Gastrocnemius medialis (tissue), 4 donors: ENCODE measurements at regions not wholly inside any gene's neighbourhood (a gene's known extent, or its start where the extent isn't known, plus 50 kb on each side); places are given as distances from the start of the nearest gene placed in this dataset.

Experiments used
- ATAC-seq, 2 donors: fragments of 150-250 bp; one replicate each; pipeline ENCODE4 v1.9.1; 2016
- DNase-seq, 2 donors: peaks; one replicate each; pipeline ENCODE4 v3.0.0-alpha.2; 2019
- H3K27ac ChIP-seq, 4 donors: fragments of 200-600 bp; sonication (generic); 1 replicate in 1 of 4; 2 replicates in 3 of 4; pipeline ENCODE4 v1.5.1; 2016 to 2018; ENCODE audit warnings: mild to moderate bottlenecking in 2 of 4, moderate library complexity in 1 of 4
- H3K27me3 ChIP-seq, 3 donors: fragments of 200-600 bp; sonication (generic) in 2 of 3; 1 replicate in 1 of 3; 2 replicates in 2 of 3; pipeline versions ENCODE4 v1.5.1 to v1.6.0; 2016 to 2019; ENCODE audit warnings: mild to moderate bottlenecking in 1 of 3, moderate library complexity in 1 of 3
- H3K36me3 ChIP-seq, 2 donors: fragments of 200-600 bp; sonication (generic) in 1 of 2; one replicate each; pipeline ENCODE4 v1.5.1; 2017 to 2018
- H3K4me1 ChIP-seq, 2 donors: fragments of 200-600 bp; sonication (generic) in 1 of 2; one replicate each; pipeline ENCODE4 v1.5.1; 2016 to 2017; ENCODE audit warnings: mild to moderate bottlenecking in 2 of 2
- H3K4me3 ChIP-seq, 4 donors: fragments of 200-600 bp; sonication (generic) in 3 of 4; 1 replicate in 1 of 4; 2 replicates in 3 of 4; pipeline ENCODE4 v1.5.1; 2016 to 2019; ENCODE audit warnings: mild to moderate bottlenecking in 2 of 4
- H3K9me3 ChIP-seq, 3 donors: fragments of 200-600 bp; sonication (generic) in 2 of 3; 1 replicate in 1 of 3; 2 replicates in 2 of 3; pipeline ENCODE4 v1.5.1; 2016 to 2019
- CTCF ChIP-seq, 5 experiments: fragments of 450-650 bp in 3 of 5; fragments of 200-600 bp in 2 of 5; sonication (generic) in 2 of 5; IDR thresholded peaks in 4 of 5; conservative IDR thresholded peaks in 1 of 5; 1 replicate in 4 of 5; 2 replicates in 1 of 5; pipeline ENCODE4 v1.5.1; 2016 to 2019; ENCODE audit warnings: antibody characterized with exemption in 5 of 5, mild to moderate bottlenecking in 3 of 5, moderate library complexity in 3 of 5
- POLR2A ChIP-seq, 2 donors: fragments of 450-650 bp; IDR thresholded peaks; one replicate each; pipeline ENCODE4 v1.6.1; 2017; ENCODE audit warnings: antibody characterized with exemption in 2 of 2, mild to moderate bottlenecking in 2 of 2, moderate library complexity in 2 of 2
- in situ Hi-C, 4 donors: fragments of 200-750 bp; cut with MboI; loops; one replicate each; pipeline versions ENCODE4 v1.15.0 to v1.8.0; 2017; ENCODE audit warnings: low sequenced_read_pairs in 4 of 4
- intact Hi-C: fragments of 100-400 bp; cut with DNase I; formaldehyde crosslinking; loops from one replicate; pipeline ENCODE4 v1.15.1; 2023; ENCODE audit warnings: low total_unique reads

GRCh38 chrY:15478348-15478963 lies 954.1 kb downstream of the NLGN4Y start:
- H3K4me1 ChIP-seq: no peaks in the 10 kb centered on the region
- no peak for TF ChIP-seq CTCF (IDR thresholded peaks at IDR 0.05 in 4 of 5, conservative IDR thresholded peaks at IDR 0.05 in 1 of 5)
- no peak for TF ChIP-seq POLR2A (IDR thresholded peaks at IDR 0.05)
- no peaks in the 10 kb centered on the region for H3K9me3 ChIP-seq
- no peaks in the 10 kb centered on the region for H3K36me3 ChIP-seq
- no peaks in the 10 kb centered on the region for H3K27me3 ChIP-seq
- no peak overlapping the region for H3K4me3 ChIP-seq
- DNase-seq: no peak
- in situ Hi-C loops (no loop called here), intact Hi-C loops (no loop called here)
- ATAC-seq: no peak
- no peak overlapping the region for H3K27ac ChIP-seq

GRCh38 chrY:15500536-15500935 lies 976.2 kb downstream of the NLGN4Y start:
- Histone ChIP-seq H3K4me1 (no peaks in the 10 kb centered on the region), H3K9me3 (no peaks in the 10 kb centered on the region), H3K27me3 (no peaks in the 10 kb centered on the region), H3K4me3 (no peak overlapping the region), H3K36me3 (no peaks in the 10 kb centered on the region), H3K27ac (no peak overlapping the region)
- TF ChIP-seq CTCF (IDR thresholded peaks at IDR 0.05 in 4 of 5, conservative IDR thresholded peaks at IDR 0.05 in 1 of 5): no peak
- TF ChIP-seq POLR2A (IDR thresholded peaks at IDR 0.05): no peak
- intact Hi-C loops: no loop called here
- ATAC-seq (no peak), DNase-seq (no peak)
- in situ Hi-C loops: loop anchor here in 1 of 4 donors (25.0 kb wide), 1 partner anchor 112 kb away; no protein-coding TSS in a partner anchor

- no peak overlapping the region for H3K4me3 ChIP-seq
- no peak for ATAC-seq
- no peaks in the 10 kb centered on the region for H3K36me3 ChIP-seq
- no peak overlapping the region for H3K27ac ChIP-seq
- no peaks in the 10 kb centered on the region for H3K27me3 ChIP-seq
- in situ Hi-C loops (loop anchor here in 1 of 4 donors (25.0 kb wide), 1 partner anchor 111 kb away; no protein-coding TSS in a partner anchor), intact Hi-C loops (no loop called here)
- no peak for DNase-seq
- TF ChIP-seq CTCF (IDR thresholded peaks at IDR 0.05 in 4 of 5, conservative IDR thresholded peaks at IDR 0.05 in 1 of 5) (no peak), POLR2A (IDR thresholded peaks at IDR 0.05) (no peak)
- no peaks in the 10 kb centered on the region for H3K9me3 ChIP-seq
- no peaks in the 10 kb centered on the region for H3K4me1 ChIP-seq
These were observed 976.9 kb downstream of the NLGN4Y start for GRCh38 chrY:15501181-15501580.

GRCh38 chrY:15510288-15510687 lies 986.0 kb downstream of the NLGN4Y start:
- Histone ChIP-seq H3K4me1 (no peaks in the 10 kb centered on the region), H3K27ac (no peak overlapping the region), H3K4me3 (no peak overlapping the region), H3K36me3 (no peaks in the 10 kb centered on the region), H3K9me3 (no peaks in the 10 kb centered on the region), H3K27me3 (no peaks in the 10 kb centered on the region)
- in situ Hi-C loops: loop anchor here in 1 of 4 donors (25.0 kb wide), 1 partner anchor 102 kb away; no protein-coding TSS in a partner anchor
- no peak for TF ChIP-seq CTCF (IDR thresholded peaks at IDR 0.05 in 4 of 5, conservative IDR thresholded peaks at IDR 0.05 in 1 of 5)
- no peak for ATAC-seq
- intact Hi-C loops: no loop called here
- DNase-seq: no peak
